Thyroid gland (tissue), 4 donors: ENCODE measurements at regions not wholly inside any gene's neighbourhood (a gene's known extent, or its start where the extent isn't known, plus 50 kb on each side); places are given as distances from the start of the nearest gene placed in this dataset.

Experiments
- DNase-seq, 2 donors: peaks; one replicate each; pipeline ENCODE4 v3.0.0-alpha.2; 2019
- H3K27ac ChIP-seq, 3 donors: fragments of 200-600 bp; sonication (generic); 1 replicate in 2 of 3; 2 replicates in 1 of 3; pipeline ENCODE4 v1.5.1; 2016 to 2019; ENCODE audit warnings: mild to moderate bottlenecking in 1 of 3, moderate library complexity in 1 of 3
- H3K27me3 ChIP-seq: fragments of 200-600 bp; sonication (generic); one replicate; pipeline ENCODE4 v1.5.1; 2019
- H3K36me3 ChIP-seq, 2 donors: fragments of 200-600 bp; sonication (generic); one replicate each; pipeline ENCODE4 v1.5.1; 2016 to 2019
- H3K4me1 ChIP-seq, 2 donors: fragments of 200-600 bp; sonication (generic); one replicate each; pipeline ENCODE4 v1.5.1; 2017 to 2019
- H3K4me3 ChIP-seq, 3 donors: fragments of 200-600 bp; sonication (generic); replicated peaks in 1 of 3; 1 replicate in 2 of 3; 2 replicates in 1 of 3; pipeline ENCODE4 v1.5.1; 2016; ENCODE audit warnings: mild to moderate bottlenecking in 1 of 3
- H3K9me3 ChIP-seq: fragments of 200-600 bp; sonication (generic); one replicate; pipeline ENCODE4 v1.5.1; 2017
- POLR2A ChIP-seq, 2 donors: fragments of 450-650 bp; IDR thresholded peaks; one replicate each; pipeline ENCODE4 v1.6.1; 2017; ENCODE audit warnings: antibody characterized with exemption in 2 of 2, mild to moderate bottlenecking in 2 of 2, moderate library complexity in 1 of 2
- WGBS, 2 donors: methylation state at CpG; one replicate each; pipeline ENCODE4 v1.1.5; 2017; 5-methylcytosine and 5-hydroxymethylcytosine counted together
- intact Hi-C: fragments of 100-400 bp; cut with DNase I; formaldehyde crosslinking; loops from one replicate; pipeline ENCODE4 v1.15.1; 2023
- TF ChIP-seq, protein P1 (sequence below), 6 experiments: fragments of 200-600 bp in 3 of 6; fragments of 450-650 bp in 3 of 6; sonication (generic) in 3 of 6; IDR thresholded peaks; one replicate each; pipeline ENCODE4 v1.5.1; 2016 to 2019; ENCODE audit warnings: antibody characterized with exemption in 6 of 6, mild to moderate bottlenecking in 2 of 6, inconsistent platforms in 1 of 6, moderate library complexity in 1 of 6

- no peaks in the 10 kb centered on the region for H3K9me3 ChIP-seq
- intact Hi-C loops, result no loop called here
- H3K36me3 ChIP-seq, result no peaks in the 10 kb centered on the region
- WGBS, 2 donors, result 97 to 98% methylated on average over 3 of the region's 3 CpGs
- TF ChIP-seq POLR2A (IDR thresholded peaks at IDR 0.05), result no peak
- TF ChIP-seq, protein P1, sequence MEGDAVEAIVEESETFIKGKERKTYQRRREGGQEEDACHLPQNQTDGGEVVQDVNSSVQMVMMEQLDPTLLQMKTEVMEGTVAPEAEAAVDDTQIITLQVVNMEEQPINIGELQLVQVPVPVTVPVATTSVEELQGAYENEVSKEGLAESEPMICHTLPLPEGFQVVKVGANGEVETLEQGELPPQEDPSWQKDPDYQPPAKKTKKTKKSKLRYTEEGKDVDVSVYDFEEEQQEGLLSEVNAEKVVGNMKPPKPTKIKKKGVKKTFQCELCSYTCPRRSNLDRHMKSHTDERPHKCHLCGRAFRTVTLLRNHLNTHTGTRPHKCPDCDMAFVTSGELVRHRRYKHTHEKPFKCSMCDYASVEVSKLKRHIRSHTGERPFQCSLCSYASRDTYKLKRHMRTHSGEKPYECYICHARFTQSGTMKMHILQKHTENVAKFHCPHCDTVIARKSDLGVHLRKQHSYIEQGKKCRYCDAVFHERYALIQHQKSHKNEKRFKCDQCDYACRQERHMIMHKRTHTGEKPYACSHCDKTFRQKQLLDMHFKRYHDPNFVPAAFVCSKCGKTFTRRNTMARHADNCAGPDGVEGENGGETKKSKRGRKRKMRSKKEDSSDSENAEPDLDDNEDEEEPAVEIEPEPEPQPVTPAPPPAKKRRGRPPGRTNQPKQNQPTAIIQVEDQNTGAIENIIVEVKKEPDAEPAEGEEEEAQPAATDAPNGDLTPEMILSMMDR (IDR thresholded peaks at IDR 0.05), result no peak
- H3K4me3 ChIP-seq, result no peak overlapping the region
- H3K27ac ChIP-seq, result no peak overlapping the region
- H3K4me1 ChIP-seq, result no peaks in the 10 kb centered on the region
- DNase-seq, result no peak
- H3K27me3 ChIP-seq, result no peaks in the 10 kb centered on the region
Observed at GRCh38 chr17:82998637-82999036, 80.8 kb upstream of the METRNL start.

- H3K27me3 ChIP-seq, result no peaks in the 10 kb centered on the region
- intact Hi-C loops, result no loop called here
- H3K4me3 ChIP-seq, result no peak overlapping the region
- no peak for TF ChIP-seq POLR2A (IDR thresholded peaks at IDR 0.05)
- TF ChIP-seq, protein P1 (IDR thresholded peaks at IDR 0.05), result no peak
- no peak overlapping the region for H3K27ac ChIP-seq
- H3K36me3 ChIP-seq, result no peaks in the 10 kb centered on the region
- H3K9me3 ChIP-seq, result no peaks in the 10 kb centered on the region
- H3K4me1 ChIP-seq, result no peaks in the 10 kb centered on the region
- 76 to 88% methylated on average over 6 of the region's 6 CpGs for WGBS, 2 donors
- no peak for DNase-seq
Observed at GRCh38 chr17:83000738-83001137, 78.7 kb upstream of the METRNL start.

DNA sequence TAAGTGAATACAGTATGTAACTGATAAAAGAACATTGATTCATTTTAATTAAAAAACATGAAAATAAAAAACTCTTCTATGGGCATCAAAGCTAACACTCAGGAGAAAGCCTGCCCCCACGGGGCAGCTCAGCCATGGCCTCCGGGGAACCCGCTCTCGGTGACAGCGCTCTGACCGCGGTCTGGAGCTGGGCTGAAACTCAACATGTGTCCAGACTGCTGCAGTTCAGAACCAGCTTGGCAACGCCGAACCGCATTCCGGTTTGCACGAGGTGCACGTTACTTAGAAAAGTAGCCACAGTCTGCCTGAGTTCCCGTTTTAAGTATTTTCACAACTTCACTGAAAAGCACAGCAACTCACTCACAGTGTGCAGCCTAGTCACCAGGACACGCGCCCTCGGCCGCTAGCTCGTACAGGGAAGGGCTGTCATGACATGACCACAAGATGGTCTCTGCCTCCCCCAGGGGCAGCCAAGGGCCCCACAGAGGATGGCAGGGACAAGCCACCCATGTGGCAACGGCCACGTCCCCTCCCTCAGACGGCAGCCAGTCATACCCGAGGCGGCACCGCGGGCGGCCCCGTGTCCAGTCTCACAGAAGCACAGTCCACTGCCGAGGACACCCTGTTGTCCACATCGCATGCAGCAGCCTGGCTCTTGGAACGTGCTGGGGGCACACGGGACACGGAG is 77.1 kb upstream of the METRNL start:
- H3K9me3 ChIP-seq, result no peaks in the 10 kb centered on the region
- no peaks in the 10 kb centered on the region for H3K4me1 ChIP-seq
- H3K27me3 ChIP-seq, result no peaks in the 10 kb centered on the region
- TF ChIP-seq POLR2A (IDR thresholded peaks at IDR 0.05), result no peak
- TF ChIP-seq, protein P1 (IDR thresholded peaks at IDR 0.05), result no peak
- intact Hi-C loops, result no loop called here
- WGBS, 2 donors, result 97 to 98% methylated on average over 18 to 33 of the region's 33 CpGs
- no peak overlapping the region for H3K4me3 ChIP-seq
- no peak overlapping the region for H3K27ac ChIP-seq
- H3K36me3 ChIP-seq, result no peaks in the 10 kb centered on the region
- no peak for DNase-seq

- Histone ChIP-seq H3K36me3 (no peaks in the 10 kb centered on the region), H3K4me3 (no peak overlapping the region)
Observed at GRCh38 chr17:83004791-83005380, 74.5 kb upstream of the METRNL start.

DNA sequence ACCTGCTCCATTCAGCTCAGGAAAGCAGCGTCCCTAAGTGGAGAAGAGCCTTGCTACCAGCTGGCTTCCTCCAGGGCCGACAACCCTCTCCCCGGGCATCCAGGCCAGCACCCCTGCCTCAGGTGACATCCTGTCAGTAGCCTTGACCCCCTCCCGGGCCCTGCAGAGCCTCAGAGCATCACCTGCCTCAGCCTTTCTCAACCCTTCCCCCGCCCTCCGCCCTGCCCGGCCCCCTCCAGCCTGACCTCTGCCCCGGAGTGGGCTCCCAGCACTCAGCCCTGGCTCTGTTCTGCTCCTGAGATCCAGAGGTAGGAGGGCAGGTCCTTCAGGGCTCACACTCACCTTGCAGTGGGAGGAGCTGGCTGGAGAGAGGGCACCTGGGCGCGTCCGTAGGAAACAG is 73.8 kb upstream of the METRNL start:
- Histone ChIP-seq H3K36me3 (no peaks in the 10 kb centered on the region), H3K4me3 (no peak overlapping the region), H3K9me3 (no peaks in the 10 kb centered on the region), H3K4me1 (peaks cover 5 to 13% of the 10 kb centered on the region in 2 donors), H3K27me3 (no peaks in the 10 kb centered on the region), H3K27ac (no peak overlapping the region)
- TF ChIP-seq, protein P1 (IDR thresholded peaks at IDR 0.05), result no peak
- no peak for TF ChIP-seq POLR2A (IDR thresholded peaks at IDR 0.05)
- intact Hi-C loops, result no loop called here
- DNase-seq, result no peak
- 94 to 97% methylated on average over 9 to 10 of the region's 11 CpGs for WGBS, 2 donors

More at GRCh38 chr17:83004791-83005380, 74.5 kb upstream of the METRNL start:
- Histone ChIP-seq H3K9me3 (no peaks in the 10 kb centered on the region), H3K4me1 (peaks cover 3 to 7% of the 10 kb centered on the region in 2 donors), H3K27me3 (no peaks in the 10 kb centered on the region), H3K27ac (no peak overlapping the region)
- 93 to 97% methylated on average over 21 to 27 of the region's 29 CpGs for WGBS, 2 donors
- intact Hi-C loops, result no loop called here
- TF ChIP-seq, protein P1 (IDR thresholded peaks at IDR 0.05), result no peak
- TF ChIP-seq POLR2A (IDR thresholded peaks at IDR 0.05), result no peak
- DNase-seq, result no peak
